Brain microvascular endothelial cell (primary cell): ENCODE measurements at regions not wholly inside any gene's neighbourhood (a gene's known extent, or its start where the extent isn't known, plus 50 kb on each side); places are given as distances from the start of the nearest gene placed in this dataset.

Experiments used
- DNase-seq: peaks from one replicate; pipeline ENCODE4 v3.0.0-alpha.2; 2020
- H3K27ac ChIP-seq: fragments of 250-450 bp; sonication (Bioruptor Pico); 2 replicates; pipeline ENCODE4 v1.5.1; 2020; ENCODE audit warnings: mild to moderate bottlenecking, moderate library complexity
- H3K27me3 ChIP-seq: fragments of 250-450 bp; sonication (Bioruptor Pico); replicated peaks from 2 replicates; pipeline ENCODE4 v1.5.1; 2020; ENCODE audit warnings: mild to moderate bottlenecking
- H3K36me3 ChIP-seq: fragments of 250-450 bp; sonication (Bioruptor Pico); replicated peaks from 2 replicates; pipeline ENCODE4 v1.5.1; 2020; ENCODE audit warnings: mild to moderate bottlenecking
- H3K4me3 ChIP-seq: 2 replicates; pipeline ENCODE4 v1.5.1; 2011; ENCODE audit warnings: low read depth, mild to moderate bottlenecking, control low read depth, low read length, moderate library complexity
- in situ Hi-C: cut with HindIII; loops from 2 replicates; pipeline ENCODE4 v1.10.0; 2017; ENCODE audit warnings: low sequenced_read_pairs, low pct_ligation_motif_present
- TF ChIP-seq, protein P1 (sequence below): IDR thresholded peaks from 2 replicates; pipeline ENCODE4 v1.5.1; 2011; ENCODE audit warnings: low read depth, mild to moderate bottlenecking, moderate library complexity, low read length, control low read depth, inconsistent platforms; ENCODE audit errors: missing control alignments

DNA sequence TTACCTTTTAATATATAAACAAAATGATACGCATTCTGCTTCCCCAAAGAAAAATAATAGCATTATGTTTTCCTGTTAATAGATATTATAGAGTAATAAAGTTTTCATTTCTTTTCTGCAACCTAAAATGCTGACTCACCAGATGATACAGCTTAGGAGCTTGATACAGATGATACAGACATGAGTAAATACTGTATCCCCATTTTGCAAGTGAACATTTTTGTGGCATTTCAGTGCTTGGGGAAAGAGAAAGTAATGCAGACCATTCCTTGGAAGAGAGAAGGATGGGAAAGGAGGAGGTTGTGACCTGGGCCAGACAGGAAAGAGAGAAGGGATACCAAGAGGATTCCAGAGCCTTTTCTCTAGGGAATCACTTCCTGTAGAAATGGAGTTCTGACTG is 97.5 kb upstream of the FSHR start:
- Histone ChIP-seq H3K27me3 (no peaks in the 10 kb centered on the region), H3K27ac (no peak overlapping the region), H3K4me3 (no peak overlapping the region), H3K36me3 (no peaks in the 10 kb centered on the region)
- in situ Hi-C loops: no loop called here
- TF ChIP-seq, protein P1, sequence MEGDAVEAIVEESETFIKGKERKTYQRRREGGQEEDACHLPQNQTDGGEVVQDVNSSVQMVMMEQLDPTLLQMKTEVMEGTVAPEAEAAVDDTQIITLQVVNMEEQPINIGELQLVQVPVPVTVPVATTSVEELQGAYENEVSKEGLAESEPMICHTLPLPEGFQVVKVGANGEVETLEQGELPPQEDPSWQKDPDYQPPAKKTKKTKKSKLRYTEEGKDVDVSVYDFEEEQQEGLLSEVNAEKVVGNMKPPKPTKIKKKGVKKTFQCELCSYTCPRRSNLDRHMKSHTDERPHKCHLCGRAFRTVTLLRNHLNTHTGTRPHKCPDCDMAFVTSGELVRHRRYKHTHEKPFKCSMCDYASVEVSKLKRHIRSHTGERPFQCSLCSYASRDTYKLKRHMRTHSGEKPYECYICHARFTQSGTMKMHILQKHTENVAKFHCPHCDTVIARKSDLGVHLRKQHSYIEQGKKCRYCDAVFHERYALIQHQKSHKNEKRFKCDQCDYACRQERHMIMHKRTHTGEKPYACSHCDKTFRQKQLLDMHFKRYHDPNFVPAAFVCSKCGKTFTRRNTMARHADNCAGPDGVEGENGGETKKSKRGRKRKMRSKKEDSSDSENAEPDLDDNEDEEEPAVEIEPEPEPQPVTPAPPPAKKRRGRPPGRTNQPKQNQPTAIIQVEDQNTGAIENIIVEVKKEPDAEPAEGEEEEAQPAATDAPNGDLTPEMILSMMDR: no peak
- peak; percentile 2 for DNase-seq

DNA sequence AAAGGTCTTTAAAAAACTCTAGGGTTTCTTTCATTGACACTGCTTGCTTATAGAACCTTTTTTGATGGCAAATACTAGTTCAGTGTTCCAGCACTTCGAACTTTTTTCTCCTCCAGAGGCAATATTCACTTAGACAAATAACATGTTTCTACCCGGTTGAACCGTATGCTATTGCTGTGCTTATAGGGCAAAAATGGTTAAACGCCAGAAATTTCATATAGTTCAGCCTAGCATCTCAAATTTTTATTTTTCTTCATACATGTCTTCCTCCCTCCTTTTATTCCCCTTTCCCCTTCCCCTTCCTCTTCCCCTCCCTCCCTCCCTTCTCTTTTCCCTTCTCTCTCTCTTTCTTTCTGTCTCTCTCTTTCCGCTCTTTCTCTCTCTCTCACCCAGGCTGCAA is 96.9 kb upstream of the FSHR start:
- TF ChIP-seq, protein P1: no peak
- in situ Hi-C loops: no loop called here
- Histone ChIP-seq H3K27ac (no peak overlapping the region), H3K27me3 (no peaks in the 10 kb centered on the region), H3K4me3 (no peak overlapping the region), H3K36me3 (no peaks in the 10 kb centered on the region)
- DNase-seq: no peak

DNA sequence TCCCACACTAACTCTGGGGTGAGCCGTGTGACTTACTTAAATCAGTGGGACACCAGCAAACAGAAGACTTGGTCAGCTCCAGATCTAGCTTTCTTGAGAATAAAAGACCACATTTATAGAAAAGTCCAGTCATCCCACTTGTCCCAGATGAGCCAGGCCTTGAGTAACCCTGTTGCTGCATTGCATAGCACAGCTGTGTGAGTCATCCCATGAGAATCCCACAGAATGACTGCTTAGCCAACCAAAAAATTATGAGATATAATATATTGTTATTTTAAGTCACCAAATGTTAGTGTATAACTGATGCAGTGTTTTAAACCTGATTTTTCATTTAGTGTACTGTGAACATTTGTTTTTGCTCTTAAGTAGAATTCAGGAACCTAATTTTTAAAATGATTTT is 94.2 kb upstream of the FSHR start:
- H3K36me3 ChIP-seq: no peaks in the 10 kb centered on the region
- H3K4me3 ChIP-seq: no peak overlapping the region
- TF ChIP-seq, protein P1: no peak
- H3K27me3 ChIP-seq: no peaks in the 10 kb centered on the region
- H3K27ac ChIP-seq: peak overlapping the region; percentile 57
- peak; percentile 89 for DNase-seq
- in situ Hi-C loops: no loop called here

DNA sequence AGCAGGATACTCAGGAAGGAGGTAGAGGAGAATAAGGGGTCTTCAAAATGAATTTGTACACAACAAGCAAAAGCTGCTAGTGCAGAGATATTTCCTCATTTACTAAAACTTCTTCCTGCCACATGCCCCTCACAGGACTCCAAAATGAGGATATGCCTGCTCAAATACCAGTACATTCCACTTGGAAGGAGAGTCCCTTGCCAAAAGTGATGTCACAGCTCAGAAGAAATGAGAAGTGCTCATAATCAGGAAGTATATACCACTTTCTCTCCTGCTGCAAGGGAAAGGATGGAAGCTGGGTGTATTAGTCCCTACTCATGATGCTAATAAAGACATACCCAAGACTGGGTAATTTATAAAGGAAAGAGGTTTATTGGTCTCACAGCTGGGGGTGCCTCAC is 87.7 kb upstream of the FSHR start:
- in situ Hi-C loops: no loop called here
- Histone ChIP-seq H3K27ac (no peak overlapping the region), H3K36me3 (no peaks in the 10 kb centered on the region), H3K4me3 (no peak overlapping the region), H3K27me3 (no peaks in the 10 kb centered on the region)
- DNase-seq: no peak
- TF ChIP-seq, protein P1: no peak

DNA sequence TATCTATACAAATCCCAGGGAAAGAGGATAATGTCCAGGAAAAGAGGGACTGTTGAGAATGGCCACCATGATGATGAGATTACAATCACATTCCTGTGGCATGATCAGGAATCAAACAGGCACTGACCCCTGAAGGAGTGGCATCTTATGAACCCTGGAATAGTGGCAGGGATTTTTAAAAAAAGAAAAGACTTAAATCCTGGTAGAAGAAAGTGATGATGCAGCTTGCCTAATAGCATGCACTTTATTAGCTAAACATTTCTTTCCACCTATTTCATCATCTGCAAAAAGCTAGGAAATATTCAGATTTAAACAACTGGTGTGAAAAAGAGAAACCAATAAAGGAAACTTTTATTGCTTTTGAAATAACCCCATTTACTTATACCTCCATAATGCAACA is 87.2 kb upstream of the FSHR start:
- Histone ChIP-seq H3K27me3 (no peaks in the 10 kb centered on the region), H3K36me3 (no peaks in the 10 kb centered on the region), H3K27ac (no peak overlapping the region), H3K4me3 (no peak overlapping the region)
- in situ Hi-C loops: no loop called here
- TF ChIP-seq, protein P1: no peak
- DNase-seq: no peak

DNA sequence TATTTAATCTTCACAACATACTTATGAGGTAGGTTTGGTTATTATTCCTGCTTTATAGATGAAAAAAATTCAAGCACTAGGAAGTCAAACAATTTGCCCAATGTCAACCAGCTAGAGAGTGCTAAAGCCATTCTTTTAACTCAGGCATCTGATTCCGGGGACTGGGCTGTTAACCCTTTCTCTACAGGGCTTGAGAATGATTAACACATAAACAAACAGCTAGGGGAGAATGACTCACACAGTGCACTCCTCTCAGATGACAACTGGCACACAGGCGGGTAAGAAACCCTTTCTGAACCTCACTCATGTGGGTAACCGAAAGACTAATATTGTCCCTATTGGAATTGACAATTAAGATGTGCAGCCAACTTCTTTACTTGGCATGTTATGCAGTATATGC is 86.3 kb upstream of the FSHR start:
- no peak overlapping the region for H3K4me3 ChIP-seq
- no peak overlapping the region for H3K27ac ChIP-seq
- no peaks in the 10 kb centered on the region for H3K36me3 ChIP-seq
- DNase-seq: no peak
- no peaks in the 10 kb centered on the region for H3K27me3 ChIP-seq
- TF ChIP-seq, protein P1: no peak
- in situ Hi-C loops: no loop called here
